ENCODE measurements at regions not wholly inside any gene's neighbourhood (a gene's known extent, or its start where the extent isn't known, plus 50 kb on each side); places are given as distances from the start of the nearest gene placed in this dataset.
"Not testable (repeated sequence)": the region's sequence is repeated elsewhere in the genome, so short reads cannot be mapped to it uniquely, and the experiment has no call there.

- no peak for DNase-seq
Observed at GRCh38 chr16:79966226-79966625, 365.7 kb upstream of the MAF start.

DNA sequence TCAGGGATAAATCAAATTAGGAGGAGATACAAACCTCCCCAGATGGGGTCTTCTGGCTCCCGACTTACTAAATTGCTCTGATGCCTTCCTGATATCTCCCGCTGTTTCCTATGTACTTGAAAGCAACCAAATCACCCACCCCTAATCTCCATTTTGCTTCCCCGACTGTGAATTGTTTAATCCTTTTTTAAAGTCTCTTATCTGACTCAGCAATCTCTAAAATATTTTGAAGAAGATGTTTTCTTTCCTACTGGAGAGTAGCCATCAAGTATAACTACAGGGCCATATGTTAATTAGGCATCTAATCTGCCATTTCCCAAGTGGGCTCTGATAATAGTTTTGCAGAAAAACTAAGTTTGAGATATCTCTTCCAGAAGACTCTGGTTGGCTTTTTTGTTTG, 365.2 kb upstream of the MAF start:
- no peak for DNase-seq

DNA sequence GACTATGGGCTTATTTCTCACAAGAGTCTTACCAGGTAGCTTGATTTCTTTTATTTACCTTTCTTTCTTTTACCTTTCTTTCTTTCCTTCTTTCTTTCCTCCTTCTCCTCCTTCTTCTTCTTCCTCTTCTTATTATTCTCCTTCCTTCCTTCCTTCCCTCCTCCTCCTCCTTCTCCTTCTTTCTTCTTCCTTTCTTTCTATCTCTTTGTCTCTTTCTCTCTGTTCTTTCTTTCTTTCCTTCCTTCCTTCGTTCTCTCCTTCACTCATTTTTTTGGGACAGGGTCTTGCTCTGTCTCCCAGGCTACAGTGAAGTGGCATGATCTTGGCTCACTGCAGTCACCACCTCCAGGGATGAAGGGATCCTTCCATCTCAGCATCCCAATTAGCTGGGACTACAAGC, 363.6 kb upstream of the MAF start:
- DNase-seq: no peak

- no peak for DNase-seq
Observed at GRCh38 chr16:79962962-79963361, 362.4 kb upstream of the MAF start.

DNA sequence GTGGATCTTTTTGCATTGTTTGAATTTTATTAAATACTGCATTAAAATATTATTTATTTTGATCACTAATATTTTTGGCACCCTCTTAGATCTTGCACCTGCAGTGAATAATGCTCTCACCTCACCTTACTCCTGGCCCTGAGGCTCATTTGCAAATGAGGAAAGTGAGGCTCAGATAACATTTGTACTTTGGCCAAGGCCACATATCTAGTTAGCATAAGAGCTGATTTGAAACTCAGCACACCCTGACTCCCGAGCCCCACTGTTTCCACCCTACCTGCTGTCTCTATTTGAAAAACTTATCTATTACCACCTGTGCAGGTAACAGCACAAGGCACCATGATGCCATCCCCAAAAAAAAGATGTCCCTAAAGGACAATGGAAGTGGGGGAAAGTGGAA, 358.7 kb upstream of the MAF start:
- no peak for DNase-seq

DNA sequence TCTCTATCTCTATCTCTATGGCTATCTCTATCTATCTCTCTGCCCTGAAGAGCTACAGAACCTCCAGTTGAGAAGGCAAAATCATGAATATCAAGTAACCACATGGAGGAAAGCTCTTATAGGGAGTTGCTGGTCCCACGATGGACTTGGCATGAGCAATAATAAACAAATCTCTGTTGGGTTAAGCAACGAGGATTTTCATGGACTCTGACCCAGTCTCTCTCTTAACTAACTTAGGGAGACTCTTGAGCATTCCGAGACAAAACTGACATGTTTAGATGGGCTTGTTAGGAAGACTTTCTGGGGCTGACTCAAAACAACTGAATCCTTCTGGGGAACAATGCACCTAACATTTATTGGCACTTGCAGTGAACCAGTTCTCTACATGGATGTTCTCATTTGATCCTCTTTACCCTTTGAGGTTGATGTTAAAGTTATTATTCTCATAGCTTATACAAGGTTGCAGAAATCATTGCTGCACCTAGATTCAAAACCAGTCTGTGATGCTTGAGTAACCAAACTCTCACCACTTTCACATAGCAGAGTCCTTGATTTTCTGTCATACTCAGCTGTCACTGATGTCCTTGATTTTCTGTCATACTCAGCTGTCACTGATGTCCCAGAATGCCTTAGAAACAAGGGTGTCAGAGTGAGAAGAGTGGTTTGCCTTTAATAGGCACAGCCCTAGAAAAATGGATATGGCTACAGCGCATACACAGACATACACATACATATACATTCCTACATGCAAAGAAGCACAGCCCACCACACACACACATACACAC, 354.6 kb upstream of the MAF start:
- DNase-seq: no peak

DNA sequence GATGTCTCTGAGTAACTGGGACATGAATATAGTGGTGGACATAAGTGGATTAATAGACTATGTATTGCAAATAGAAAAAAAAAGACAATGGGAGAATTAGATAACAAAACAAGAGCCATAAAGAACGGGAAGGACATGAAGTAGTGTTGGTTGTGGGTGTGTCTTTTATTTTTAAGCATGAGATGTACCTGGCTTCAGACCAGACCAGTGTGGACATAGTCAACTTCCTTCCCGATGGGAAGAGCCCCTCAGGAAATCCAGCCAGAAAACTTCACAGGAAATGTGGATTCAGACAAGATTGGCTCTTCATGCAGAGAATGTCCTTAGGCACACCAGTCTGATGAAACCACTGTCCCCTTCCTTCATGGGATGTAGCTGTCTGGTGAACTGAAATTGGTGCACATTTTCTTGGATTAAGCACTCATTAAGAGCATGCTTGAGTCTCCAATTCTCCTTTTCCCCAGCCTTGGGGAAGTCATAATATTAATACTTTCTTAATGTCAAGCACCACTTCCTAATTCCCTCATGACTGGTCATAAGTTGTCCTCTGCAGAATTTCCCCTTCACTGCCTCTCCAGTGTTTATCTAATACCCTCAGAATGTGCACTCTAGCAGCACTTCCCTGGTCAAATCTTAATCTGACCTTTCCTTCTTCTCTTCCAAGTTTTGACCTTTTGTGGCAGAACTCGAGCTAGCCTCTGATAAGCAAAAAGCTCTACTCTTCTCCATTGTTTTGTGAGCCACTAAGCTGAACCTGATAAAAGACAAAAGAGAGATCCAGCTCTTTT, 350.6 kb upstream of the MAF start:
- DNase-seq: no peak

DNA sequence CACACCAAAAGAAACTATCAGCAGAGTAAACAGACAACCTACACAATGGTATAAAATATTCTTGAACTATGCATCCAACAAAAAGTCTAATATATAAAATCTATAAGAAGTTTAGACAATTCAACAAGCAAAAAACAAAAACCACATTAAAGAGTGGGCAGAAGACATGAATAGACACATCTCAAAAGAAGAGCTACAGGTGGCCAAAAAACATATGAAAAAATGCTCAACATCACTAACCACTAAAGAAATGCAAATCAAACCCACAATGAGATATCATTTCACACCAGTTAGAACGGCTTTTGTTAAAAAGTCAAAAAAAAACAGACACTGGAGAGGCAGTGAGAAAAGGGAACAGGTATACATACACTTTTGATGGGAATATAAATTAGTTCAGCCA, 348.9 kb upstream of the MAF start:
- no peak for DNase-seq

DNA sequence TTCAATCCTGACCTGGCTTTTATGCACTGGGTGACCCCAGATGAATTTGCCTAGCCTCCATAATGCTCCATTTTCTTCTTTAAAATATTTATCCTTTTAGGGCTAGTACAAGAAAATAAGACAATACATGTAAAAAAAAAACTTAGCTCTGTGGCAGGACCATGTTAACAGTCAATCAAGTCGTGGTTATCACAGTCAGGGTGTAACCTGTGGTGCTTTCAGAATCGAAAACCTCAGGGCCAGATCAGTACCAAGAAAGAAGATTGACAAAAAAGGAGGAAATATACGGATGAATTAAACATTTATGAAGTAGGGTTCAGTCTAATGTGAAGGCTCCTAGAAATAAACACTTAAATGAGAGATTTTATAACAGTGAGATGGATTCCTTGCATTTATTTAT, 347.2 kb upstream of the MAF start:
- DNase-seq: no peak

- DNase-seq: no peak
Observed at GRCh38 chr16:79946252-79946651, 345.7 kb upstream of the MAF start.

DNA sequence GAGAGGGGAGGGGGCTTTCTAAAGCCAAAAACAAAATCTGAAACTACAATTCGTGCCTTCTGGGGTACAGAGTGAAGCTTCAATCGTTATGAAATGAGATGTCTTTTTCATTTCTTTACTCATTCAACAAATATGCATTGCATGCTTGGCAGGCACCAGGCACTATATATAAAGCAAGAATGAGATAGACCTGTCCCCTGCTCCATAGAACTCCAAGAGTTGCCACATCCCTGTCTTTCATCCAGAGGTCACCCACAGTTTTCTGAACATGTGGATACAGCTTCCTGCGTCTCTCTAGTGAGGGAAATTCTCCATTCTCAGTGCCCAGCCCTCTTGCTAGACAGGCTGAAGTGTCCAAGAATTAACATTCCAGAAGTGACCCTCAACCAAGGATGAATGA, 343.2 kb upstream of the MAF start:
- no peak for DNase-seq

- DNase-seq: no peak
Observed at GRCh38 chr16:79938575-79938974, 338.0 kb upstream of the MAF start.

DNA sequence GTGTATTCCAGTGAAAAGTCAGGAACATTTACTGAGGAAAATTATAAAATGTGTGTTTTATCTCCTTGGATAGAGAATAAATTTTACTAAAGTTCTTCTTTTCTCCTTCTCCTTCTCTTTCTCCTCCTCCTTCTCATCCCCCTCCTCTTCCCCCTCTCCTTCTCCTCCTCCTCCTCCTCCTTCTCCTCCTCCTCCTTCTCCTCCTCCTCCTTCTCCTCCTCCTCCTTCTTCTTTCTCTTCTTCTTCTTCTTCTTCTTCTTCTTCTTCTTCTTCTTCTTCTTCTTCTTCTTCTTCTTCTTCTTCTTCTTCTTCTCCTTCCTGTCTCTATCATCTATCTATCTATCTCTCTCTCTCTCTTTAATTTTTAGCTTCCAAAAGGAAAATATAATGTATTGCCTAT, 337.1 kb upstream of the MAF start:
- not testable (repeated sequence) for DNase-seq

- no peak for DNase-seq
Observed at GRCh38 chr16:79933603-79934002, 333.1 kb upstream of the MAF start.

- no peak for DNase-seq
Observed at GRCh38 chr16:79932572-79932971, 332.0 kb upstream of the MAF start.

- DNase-seq: no peak
Observed at GRCh38 chr16:79931721-79932120, 331.2 kb upstream of the MAF start.

GRCh38 chr16:79929260-79929965, 328.9 kb upstream of the MAF start:
- DNase-seq: no peak

DNA sequence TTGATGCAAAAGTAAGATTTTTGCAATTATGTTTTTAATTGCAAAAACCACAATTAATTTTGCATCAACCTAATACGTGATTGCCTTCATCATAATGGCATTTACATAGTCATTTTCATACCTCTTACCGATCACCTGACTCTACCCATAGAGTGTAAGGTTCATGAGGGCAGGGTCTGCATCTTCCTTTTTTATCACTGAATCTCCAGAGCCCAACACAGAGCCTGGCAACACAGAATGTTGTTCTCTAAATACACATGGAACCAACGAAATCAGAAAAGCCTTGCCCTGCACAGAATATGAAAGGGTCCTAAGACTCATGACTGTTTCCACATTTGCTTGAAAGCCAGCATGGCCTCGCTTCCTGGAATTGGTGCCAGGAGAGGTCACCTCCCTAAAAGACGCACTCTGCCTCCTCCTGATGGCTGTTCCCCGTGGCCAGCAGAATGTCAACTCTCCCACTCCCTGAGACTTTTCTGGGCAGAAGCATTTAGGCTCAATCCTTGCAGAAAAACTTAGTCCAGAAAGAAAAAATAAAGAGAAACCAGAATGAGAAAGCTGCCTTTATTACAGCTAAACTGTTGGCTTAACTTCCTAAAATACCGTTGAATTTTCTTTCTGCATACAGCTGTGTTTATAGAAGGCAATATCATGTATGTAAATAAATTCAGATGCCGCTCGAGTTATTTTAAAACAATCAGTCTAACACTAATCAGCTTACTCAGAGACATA, 327.8 kb upstream of the MAF start:
- DNase-seq: no peak

DNA sequence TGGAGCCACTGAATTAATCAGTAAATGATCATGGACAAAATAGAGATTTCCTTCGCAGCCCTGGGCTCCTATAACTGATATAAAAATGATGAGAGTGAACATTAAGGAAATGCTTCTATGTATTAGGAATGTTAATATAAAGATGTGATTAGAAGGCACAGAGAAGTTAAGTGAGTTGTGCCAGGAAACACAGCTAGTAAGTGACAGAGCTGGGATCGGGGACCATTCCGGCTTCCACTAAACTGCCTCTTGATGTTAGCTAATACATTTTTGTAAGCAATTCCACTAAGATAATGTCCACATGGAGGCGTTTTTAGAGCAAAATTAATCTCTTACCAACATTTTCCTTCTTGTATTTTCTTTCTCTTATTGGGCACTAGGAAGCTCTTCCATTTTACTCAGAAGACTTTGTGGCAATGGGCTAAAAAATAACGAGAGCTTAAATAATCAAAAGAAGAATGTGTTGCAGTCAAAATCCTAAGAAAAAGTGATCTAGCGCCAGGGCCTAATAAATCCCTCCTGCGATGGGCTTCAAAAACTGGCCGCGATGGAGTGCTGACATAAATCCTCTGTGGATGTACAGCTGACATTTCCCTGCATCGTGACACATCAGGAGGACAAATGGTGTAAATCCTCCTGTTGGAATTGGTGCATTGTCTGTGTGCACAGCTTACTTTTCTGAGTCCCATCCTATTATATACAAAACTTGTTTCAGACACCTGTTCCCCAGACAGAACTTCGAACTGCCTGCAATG, 326.1 kb upstream of the MAF start:
- DNase-seq: no peak

DNA sequence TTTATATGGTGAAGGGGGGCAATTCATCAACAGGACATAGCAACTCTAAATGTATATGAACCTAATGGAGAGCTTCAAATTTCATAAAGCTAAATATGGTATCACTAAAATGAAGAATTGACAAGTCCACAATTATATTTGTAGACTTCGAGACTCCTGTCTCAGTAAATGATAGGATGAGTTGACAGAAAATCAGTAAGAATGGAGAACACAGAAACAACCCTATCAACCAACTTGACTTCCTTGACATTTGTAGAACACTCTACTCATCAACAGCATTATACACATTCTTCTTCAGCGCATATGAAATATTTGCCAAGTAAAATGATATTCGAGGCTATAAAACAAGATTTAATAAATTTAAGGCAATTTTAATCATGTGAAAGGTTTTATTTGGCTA, 322.9 kb upstream of the MAF start:
- no peak for DNase-seq

DNA sequence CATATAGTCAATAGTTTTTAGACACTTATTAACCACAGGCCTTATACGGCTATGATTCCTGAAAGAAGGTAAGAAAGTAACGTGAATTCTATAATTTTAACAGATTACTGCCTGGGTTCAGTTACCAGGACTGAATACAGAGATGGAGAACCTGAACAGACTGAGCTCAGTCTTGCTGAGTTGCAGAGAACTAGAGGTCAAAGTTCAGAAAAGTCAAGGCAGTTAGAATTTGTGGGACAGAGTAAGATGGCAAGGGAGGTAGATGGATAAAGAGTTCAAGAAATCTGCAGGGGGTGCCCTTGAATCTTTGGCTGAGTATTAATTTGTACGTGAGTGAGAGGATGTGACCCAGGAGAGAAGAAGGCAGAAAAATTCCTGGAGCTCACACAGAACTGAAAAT, 320.1 kb upstream of the MAF start:
- no peak for DNase-seq

DNA sequence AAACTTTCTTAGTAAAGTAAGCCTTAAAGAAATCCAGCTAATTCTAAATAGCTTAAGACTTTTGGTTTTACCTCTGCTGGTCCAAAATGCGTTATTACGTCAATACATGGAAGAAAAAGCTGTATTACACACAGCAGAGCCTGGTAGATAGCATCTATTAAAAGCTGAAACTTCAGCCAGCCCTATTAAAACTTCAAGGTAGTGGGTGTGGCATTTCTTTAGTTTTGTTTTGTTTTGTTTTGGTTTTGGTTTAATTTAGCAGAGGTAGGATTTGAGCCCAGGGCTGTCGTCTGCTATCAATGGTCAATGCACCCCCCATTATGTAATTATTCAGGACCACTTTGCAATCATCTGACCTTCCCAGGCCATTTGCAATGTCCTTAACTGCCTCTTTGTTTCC, 318.4 kb upstream of the MAF start:
- no peak for DNase-seq

GRCh38 chr16:79915761-79916160, 315.2 kb upstream of the MAF start:
- no peak for DNase-seq

All from CD4-positive, alpha-beta T cell treated with Interleukin-15 for 1 hour (primary cell).